ENCODE measurements at regions not wholly inside any gene's neighbourhood (a gene's known extent, or its start where the extent isn't known, plus 50 kb on each side); places are given as distances from the start of the nearest gene placed in this dataset.

- no peak for DNase-seq
These were observed 267.7 kb upstream of the SLC35B3 start for GRCh38 chr6:8703059-8703458.

DNA sequence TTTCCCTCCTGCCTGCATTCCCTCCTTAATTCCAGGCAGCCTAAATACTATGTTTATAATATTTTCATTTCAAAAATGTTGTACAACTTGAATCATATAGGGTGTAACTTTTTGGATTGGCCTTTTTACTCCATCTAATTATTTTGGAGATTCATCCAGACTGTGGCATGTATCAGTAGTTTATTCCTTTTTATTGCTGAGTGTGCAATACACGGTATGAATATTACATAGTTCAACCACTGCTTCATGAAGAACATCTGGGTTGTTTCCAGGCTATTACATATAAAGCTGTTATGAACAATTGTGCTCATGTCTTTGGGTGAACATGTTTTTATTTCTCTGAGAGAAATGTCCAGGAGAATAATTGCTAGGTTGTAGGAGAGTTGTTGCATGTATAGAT is 253.5 kb upstream of the SLC35B3 start:
- no peak for DNase-seq

DNA sequence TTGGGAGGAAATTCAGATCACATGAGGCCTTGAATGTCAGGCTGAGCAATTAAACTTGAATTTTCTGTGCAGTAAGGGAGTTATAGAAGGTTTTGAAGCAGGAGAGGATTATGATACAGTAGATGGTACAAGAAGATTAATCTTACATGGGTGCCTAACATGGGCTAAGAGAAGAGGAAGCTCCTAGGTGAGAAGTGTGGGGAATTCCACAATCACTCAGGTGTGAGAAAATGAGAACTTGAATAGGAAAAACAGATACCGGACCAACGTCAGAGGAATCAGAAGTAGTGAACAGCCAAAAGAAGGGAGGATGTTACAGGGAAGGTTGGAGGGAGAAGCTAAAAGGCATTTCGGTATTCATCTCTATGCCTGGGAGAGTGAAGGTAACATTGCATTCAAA is 250.7 kb upstream of the SLC35B3 start:
- DNase-seq, result no peak

GRCh38 chr6:8683204-8683603 is 247.9 kb upstream of the SLC35B3 start:
- DNase-seq, result no peak

- DNase-seq, result no peak
These were observed 244.5 kb upstream of the SLC35B3 start for GRCh38 chr6:8679823-8680222.

GRCh38 chr6:8678466-8678865 is 243.1 kb upstream of the SLC35B3 start:
- DNase-seq, result no peak

GRCh38 chr6:8674126-8674525 is 238.8 kb upstream of the SLC35B3 start:
- no peak for DNase-seq

DNA sequence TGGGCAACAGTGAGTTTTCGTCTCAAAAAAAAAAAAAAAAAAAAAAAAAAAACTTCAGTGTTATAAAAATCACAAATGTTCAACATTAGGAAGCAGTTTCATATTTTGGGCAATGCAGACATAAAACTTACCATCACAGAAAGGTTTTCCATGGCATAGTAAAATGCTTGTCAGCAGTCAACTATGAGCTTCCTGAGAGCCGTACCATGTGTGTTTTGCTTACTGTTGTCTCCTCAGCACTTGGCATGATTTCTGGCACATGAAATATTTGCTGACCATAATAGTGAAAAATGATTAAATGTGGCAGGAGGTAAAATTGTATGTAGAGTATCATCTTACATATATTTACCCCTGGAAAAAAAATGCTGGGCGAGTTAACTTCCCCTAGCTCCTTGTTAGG is 237.5 kb upstream of the SLC35B3 start:
- no peak for DNase-seq

GRCh38 chr6:8670792-8671191 is 235.4 kb upstream of the SLC35B3 start:
- no peak for DNase-seq

- no peak for DNase-seq
These were observed 229.4 kb upstream of the SLC35B3 start for GRCh38 chr6:8664700-8665099.

DNA sequence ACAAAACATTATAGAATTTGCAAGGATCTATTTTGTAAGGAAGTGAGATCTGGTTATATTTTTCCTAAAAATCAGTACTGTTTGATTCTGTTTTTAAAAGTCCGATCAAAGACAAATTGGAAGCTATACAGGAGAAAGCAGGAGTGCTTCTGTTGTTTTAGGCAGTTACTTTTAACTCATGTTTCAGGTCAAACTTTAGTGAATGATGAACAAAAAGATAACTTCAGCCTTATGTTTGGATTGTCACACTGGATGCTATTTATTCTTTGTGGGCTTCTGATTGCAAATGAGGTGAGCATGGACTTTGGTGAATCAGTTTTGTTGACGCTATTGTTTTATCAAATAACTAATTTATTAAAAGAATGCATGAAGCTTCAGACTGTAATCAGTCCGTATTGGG is 228.7 kb upstream of the SLC35B3 start:
- DNase-seq, result no peak

GRCh38 chr6:8659404-8660189 is 224.3 kb upstream of the SLC35B3 start:
- no peak for DNase-seq

DNA sequence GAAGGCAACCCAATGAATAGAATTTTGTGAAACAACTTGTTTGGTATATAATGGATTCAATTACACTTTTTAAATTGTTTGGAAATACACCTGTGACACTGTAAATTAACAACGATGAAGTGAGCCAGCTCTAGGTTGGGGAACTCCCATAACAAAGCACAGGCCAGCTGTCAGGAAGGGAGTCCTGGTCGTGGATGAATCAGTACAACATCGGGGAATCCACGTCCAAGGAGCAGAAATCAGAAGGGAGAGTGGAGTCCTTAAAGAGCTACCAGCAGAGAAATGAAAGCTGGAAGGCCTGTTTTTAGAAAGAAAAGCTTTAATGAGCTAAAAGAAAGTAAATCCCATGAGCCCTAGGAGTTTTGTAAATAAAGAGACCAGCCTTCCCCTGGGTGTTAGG is 223.1 kb upstream of the SLC35B3 start:
- no peak for DNase-seq

DNA sequence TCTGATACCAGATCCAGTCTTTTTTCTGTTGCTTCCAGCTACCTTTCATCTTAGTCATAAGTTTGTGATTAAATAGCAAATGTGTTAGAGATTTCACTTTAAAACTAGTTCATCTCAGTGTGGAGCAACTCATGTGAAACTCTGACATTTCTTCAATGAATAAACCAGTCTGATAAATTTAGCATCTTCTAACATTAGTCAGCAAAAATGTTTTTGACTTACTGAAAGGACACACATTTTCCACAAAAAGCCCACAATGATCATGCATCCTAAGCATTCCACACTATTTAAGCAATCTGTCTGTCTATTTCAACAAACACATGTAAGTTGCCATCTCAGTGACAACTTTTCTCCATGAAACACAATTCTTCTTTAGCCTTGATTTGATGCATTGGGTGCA is 222.2 kb upstream of the SLC35B3 start:
- DNase-seq, result peak; percentile 3

DNA sequence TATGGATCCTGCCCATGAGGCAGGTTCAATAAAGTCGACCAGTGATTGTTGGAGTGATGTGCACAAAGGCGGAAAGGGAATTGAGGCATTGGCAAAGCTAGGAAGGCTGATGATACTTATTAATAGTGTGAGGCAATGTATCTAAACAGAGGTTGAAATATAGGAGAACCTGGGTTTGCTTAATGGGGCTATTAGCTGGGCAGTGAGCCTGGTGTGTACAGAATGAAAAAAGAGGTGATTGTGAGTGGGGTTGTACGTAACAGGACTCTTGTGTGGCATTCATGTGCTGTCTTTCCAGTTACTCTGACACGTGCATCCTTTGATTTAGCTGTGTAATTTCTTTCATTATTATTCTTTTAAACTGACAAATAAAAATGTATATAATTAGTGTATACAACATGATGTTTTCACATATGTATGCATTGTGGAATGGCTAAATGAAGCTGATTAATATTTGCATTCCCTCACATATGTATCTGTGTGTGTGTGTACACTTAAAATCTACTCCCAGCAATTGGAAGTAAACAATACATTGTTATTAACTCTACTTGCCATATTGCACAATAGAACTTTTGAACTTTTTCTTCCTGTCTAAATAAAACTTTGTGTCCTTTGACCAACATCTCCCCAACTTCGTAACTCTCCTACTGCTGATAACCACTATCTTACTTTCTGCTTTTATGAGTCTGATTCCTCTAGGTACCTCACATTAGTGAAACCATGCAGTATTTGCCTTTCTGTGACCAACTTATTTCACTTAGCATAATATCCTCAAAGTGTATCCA is 220.5 kb upstream of the SLC35B3 start:
- DNase-seq, result no peak

DNA sequence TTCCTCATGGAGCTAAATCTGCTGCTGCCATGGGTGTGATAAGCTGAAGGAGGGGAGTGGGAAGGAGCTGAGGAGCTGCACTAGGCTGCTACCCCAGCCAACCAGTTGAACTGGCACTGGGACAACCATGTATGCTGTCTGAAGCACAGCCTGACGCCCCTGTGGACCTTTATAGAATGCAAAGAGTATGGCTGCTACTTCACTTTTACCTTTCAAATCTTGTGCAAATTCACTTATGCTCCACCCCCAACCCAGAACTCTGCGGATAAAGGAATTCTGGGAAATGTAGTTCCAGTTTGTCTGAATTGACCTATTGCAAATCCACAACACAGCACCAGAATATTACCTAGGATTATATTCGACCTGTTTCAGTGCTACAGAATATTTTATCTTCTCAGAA is 217.4 kb upstream of the SLC35B3 start:
- DNase-seq, result no peak

DNA sequence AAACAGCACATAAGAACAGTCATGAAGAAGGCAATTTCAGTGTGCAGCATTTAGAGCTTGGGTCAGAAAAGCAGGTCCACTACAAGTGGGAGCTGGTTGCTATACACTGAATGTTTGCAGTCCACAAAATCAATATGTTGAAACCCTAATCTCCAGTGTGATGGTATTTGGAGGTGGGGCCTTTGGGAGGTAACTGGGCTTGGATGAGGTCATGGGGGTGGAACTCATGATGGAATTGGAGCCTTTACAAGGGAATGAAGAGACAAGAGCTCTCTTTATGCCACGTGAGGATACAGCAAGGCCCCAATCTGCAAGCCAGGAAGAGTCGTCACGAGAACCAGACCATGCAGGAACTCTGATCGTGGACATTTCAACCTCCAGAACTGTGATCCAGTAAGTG is 216.7 kb upstream of the SLC35B3 start:
- DNase-seq, result no peak

- no peak for DNase-seq
These were observed 209.9 kb upstream of the SLC35B3 start for GRCh38 chr6:8645212-8645611.

GRCh38 chr6:8644306-8644705 is 209.0 kb upstream of the SLC35B3 start:
- DNase-seq, result no peak

DNA sequence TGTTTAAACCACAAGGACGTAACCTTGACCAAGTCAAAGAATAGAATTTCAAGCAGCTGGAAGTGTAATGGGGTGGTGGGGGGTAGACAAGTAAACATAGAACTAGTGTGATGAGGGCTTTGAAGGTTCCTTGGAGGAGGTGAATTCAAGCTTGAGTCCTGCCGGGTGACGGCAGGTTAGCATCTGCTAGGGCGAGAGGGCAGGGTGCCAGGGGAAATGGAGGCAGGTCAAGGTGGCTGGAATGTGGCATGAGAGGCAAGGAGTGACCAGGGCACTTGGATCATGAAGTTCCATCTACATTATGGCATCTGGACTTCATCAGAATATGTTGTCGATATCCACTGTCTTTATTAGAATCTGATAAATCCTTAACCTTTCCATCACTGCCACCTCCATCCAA is 207.5 kb upstream of the SLC35B3 start:
- DNase-seq, result no peak

DNA sequence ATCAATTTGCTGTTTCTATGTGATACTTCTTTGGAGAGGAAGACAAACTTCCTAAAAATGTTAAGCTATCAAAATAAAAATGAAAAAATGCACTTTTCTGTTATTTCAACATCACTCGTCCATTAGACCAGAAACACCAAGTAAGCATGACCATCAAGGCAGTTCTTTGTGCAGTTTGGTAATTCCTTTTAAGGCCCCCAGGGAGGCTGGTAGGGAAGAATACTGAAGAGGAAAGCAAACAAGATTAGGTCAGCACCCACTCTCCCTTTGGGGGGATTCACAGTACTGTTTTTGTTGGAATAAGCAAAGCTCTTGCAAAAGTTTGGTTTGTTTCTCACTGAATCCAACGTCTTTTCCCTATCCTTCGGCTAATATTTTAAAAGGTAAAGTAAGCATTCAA is 206.8 kb upstream of the SLC35B3 start:
- no peak for DNase-seq

DNA sequence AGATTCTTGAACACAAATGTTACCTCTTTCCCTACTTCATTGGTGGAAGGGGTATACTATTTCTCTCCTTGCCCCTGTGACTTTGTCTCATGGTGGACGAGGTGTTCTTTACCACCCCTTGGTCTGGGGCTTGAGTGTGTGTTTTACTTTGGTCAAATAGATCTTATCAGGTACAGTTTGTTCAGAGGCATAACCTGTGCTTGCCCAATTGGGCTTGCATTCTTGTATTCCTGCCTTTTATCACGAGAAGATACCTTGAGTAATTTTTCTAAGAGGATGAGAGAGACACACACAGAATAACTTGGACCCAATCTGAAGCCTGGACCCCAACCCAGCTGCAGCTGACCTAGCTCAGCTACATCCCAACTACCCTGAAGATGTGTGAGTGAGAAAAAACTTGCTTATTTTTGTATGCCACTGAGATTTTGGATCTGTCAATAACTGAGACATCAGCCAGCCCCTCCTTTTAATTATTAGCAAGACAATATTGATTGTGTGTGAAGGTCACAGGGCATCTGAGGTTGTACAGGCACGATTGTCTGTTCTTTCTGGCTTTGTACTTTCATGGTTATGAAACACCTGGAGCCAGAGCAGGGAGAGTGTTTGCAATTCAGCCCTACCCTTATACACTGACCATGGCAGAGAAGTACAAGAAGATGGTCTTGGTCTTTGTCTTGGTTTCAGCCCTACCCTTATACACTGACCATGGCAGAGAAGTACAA is 204.7 kb upstream of the SLC35B3 start:
- DNase-seq, result no peak

- DNase-seq, result no peak
These were observed 202.7 kb upstream of the SLC35B3 start for GRCh38 chr6:8637896-8638597.

Data from fibroblast of skin of scalp (primary cell).